ENCODE measurements at regions not wholly inside any gene's neighbourhood (a gene's known extent, or its start where the extent isn't known, plus 50 kb on each side); places are given as distances from the start of the nearest gene placed in this dataset.

DNA sequence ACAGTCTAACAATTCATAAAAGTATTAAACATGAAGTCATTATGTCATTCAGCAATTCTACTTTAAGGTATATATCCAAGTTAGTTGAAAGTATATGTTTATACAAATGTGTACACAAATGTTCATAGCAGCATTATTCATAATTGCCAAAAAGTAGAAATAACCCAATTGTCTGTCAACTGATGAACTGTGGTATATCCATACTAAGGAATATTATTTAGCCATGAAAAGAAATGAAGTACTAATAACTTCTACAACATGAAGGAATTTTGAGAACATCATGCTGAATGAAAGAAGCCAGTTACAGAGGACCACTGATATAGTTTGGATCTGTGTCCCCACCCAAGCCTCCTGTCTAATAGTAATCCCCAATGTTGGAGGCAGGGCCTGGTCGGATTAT, 224.3 kb downstream of the SPATA31D1 start:
- Histone ChIP-seq H3K4me1 (ENCODE audit: insufficient read depth, insufficient read length) (no peaks in the 10 kb centered on the region), H3K36me3 (ENCODE audit: insufficient read depth, insufficient read length, low read length) (no peaks in the 10 kb centered on the region), H3K9me3 (ENCODE audit: insufficient read depth, low read length) (no peaks in the 10 kb centered on the region), H3K4me3 (ENCODE audit: insufficient read length, low read depth) (no peak overlapping the region), H3K27me3 (ENCODE audit: insufficient read depth, insufficient read length) (no peaks in the 10 kb centered on the region), H3K9ac (ENCODE audit: insufficient read length, low read depth) (no peak overlapping the region)
- no peak for TF ChIP-seq SUZ12 (IDR thresholded peaks at IDR 0.05; ENCODE audit: extremely low read depth, insufficient read depth, insufficient read length)
- no peak for TF ChIP-seq ZNF274 (IDR thresholded peaks at IDR 0.05; ENCODE audit: low read depth, low read length)
- TF ChIP-seq YY1 (IDR thresholded peaks at IDR 0.05; ENCODE audit: insufficient read depth, insufficient read length): no peak
- DNase-seq (ENCODE audit: low read depth, low spot score): no peak

DNA sequence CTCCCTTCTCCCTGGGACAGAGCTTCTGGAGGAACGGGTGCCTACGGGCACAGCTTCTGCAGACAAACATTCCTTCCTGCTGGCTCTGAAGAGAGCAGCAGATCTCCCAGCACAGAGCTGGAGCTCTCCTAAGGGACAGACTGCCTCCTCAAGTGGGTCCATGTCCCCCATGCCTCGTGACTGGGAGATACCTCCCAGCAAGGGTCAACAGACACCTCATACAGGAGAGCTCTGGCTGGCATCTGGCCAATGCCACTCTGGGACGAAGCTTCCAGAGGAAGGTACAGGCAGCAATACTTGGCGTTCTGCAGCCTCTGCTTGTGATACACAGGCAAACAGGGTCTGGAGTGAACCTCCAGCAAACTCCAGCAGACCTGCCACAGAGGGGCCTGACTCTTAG, 227.9 kb downstream of the SPATA31D1 start:
- no peak for TF ChIP-seq SUZ12 (IDR thresholded peaks at IDR 0.05; ENCODE audit: extremely low read depth, insufficient read depth, insufficient read length)
- TF ChIP-seq YY1 (IDR thresholded peaks at IDR 0.05; ENCODE audit: insufficient read depth, insufficient read length): no peak
- no peak for TF ChIP-seq ZNF274 (IDR thresholded peaks at IDR 0.05; ENCODE audit: low read depth, low read length)
- no peaks in the 10 kb centered on the region for H3K9me3 ChIP-seq (ENCODE audit: insufficient read depth, low read length)
- DNase-seq (ENCODE audit: low read depth, low spot score): no peak
- H3K4me1 ChIP-seq (ENCODE audit: insufficient read depth, insufficient read length): no peaks in the 10 kb centered on the region
- H3K36me3 ChIP-seq (ENCODE audit: insufficient read depth, insufficient read length, low read length): no peaks in the 10 kb centered on the region
- H3K27me3 ChIP-seq (ENCODE audit: insufficient read depth, insufficient read length): no peaks in the 10 kb centered on the region
- no peak overlapping the region for H3K9ac ChIP-seq (ENCODE audit: insufficient read length, low read depth)
- H3K4me3 ChIP-seq (ENCODE audit: insufficient read length, low read depth): no peak overlapping the region

DNA sequence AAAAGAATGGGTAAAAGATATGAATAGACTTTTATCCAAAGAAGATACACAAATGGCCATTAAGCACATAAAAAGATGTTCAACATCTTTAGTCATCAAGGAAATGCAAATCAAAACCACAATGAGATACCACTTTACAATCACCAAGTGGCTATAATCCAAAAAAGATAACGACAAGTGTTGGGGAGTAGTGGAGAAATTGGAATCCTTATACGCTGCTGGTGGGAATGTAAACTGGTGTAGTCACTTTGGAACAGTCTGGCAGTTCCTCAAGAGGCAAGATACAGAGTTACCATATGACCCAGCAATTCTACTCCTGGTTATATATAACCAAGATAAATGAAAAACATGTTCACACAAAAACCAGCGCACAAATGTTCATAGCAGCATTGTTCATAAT, 234.9 kb downstream of the SPATA31D1 start:
- no peaks in the 10 kb centered on the region for H3K9me3 ChIP-seq (ENCODE audit: insufficient read depth, low read length)
- DNase-seq (ENCODE audit: low read depth, low spot score): no peak
- H3K4me3 ChIP-seq (ENCODE audit: insufficient read length, low read depth): no peak overlapping the region
- no peaks in the 10 kb centered on the region for H3K4me1 ChIP-seq (ENCODE audit: insufficient read depth, insufficient read length)
- no peaks in the 10 kb centered on the region for H3K27me3 ChIP-seq (ENCODE audit: insufficient read depth, insufficient read length)
- no peak overlapping the region for H3K9ac ChIP-seq (ENCODE audit: insufficient read length, low read depth)
- H3K36me3 ChIP-seq (ENCODE audit: insufficient read depth, insufficient read length, low read length): no peaks in the 10 kb centered on the region
- TF ChIP-seq ZNF274 (IDR thresholded peaks at IDR 0.05; ENCODE audit: low read depth, low read length): no peak
- TF ChIP-seq YY1 (IDR thresholded peaks at IDR 0.05; ENCODE audit: insufficient read depth, insufficient read length): no peak
- TF ChIP-seq SUZ12 (IDR thresholded peaks at IDR 0.05; ENCODE audit: extremely low read depth, insufficient read depth, insufficient read length): no peak

DNA sequence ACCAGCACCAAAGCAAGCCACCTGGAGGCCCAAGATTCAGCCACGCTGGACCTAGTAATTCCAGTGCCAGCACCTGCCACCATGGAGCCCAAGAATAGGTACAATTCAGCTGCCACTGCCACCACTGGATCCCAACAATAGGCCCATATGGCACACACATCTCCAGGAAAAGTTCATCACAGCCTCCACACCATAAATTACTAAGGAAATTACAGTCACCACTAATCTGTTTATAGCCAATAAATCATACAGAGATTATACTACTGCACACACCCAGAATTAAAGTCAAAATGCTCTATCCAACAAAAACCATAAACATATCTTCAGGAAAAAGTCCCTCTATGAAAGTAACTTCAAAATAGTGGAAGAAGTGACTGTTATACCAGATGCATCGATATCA, 242.8 kb downstream of the SPATA31D1 start:
- Histone ChIP-seq H3K4me3 (ENCODE audit: insufficient read length, low read depth) (no peak overlapping the region), H3K9ac (ENCODE audit: insufficient read length, low read depth) (no peak overlapping the region), H3K4me1 (ENCODE audit: insufficient read depth, insufficient read length) (no peaks in the 10 kb centered on the region), H3K27me3 (ENCODE audit: insufficient read depth, insufficient read length) (no peaks in the 10 kb centered on the region), H3K9me3 (ENCODE audit: insufficient read depth, low read length) (no peaks in the 10 kb centered on the region; the same call in 1 of the 2 replicates), H3K36me3 (ENCODE audit: insufficient read depth, insufficient read length, low read length) (no peaks in the 10 kb centered on the region)
- no peak for DNase-seq (ENCODE audit: low read depth, low spot score)
- TF ChIP-seq SUZ12 (IDR thresholded peaks at IDR 0.05; ENCODE audit: extremely low read depth, insufficient read depth, insufficient read length) (no peak), ZNF274 (IDR thresholded peaks at IDR 0.05; ENCODE audit: low read depth, low read length) (no peak), YY1 (IDR thresholded peaks at IDR 0.05; ENCODE audit: insufficient read depth, insufficient read length) (no peak)

DNA sequence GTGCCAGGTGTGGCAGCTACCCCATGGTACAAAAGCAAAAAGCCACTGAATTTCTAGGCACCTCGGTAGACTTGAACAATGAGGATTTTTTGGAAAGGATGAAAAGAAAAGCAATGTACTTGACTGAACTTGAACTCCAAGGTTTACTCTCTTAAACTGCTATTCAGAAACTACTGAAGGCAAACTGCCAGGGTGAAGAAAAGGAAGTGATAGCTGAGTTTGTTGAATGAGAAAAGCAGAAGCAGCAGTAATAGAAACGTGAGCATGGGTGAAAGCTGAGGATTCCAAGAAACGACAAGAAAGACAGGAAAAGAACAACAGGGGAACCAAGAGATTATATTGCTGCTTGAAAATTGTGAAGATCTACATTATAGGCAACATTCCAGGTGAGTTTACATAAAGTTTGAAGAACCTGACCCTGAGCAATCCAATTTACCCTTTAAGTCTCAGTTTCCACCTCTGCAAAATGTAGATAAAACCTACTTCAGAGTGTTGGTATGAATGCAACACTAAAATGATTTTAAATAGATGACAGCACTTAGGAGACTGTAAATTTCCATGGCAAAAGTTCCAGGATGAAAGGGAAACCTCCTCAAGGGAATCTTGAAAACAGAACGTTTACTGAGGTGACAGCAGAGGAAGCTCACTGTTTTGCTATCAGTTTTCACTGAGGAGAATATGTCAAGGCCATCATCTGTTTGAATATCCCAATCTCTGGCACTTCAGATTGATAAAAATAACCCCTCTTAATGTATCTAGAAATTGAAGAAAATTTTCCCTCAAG, 245.8 kb downstream of the SPATA31D1 start:
- no peaks in the 10 kb centered on the region for H3K4me1 ChIP-seq (ENCODE audit: insufficient read depth, insufficient read length)
- no peak overlapping the region for H3K9ac ChIP-seq (ENCODE audit: insufficient read length, low read depth)
- no peaks in the 10 kb centered on the region for H3K27me3 ChIP-seq (ENCODE audit: insufficient read depth, insufficient read length)
- no peak for DNase-seq (ENCODE audit: low read depth, low spot score)
- H3K36me3 ChIP-seq (ENCODE audit: insufficient read depth, insufficient read length, low read length): no peaks in the 10 kb centered on the region
- TF ChIP-seq ZNF274 (IDR thresholded peaks at IDR 0.05; ENCODE audit: low read depth, low read length) (no peak), YY1 (IDR thresholded peaks at IDR 0.05; ENCODE audit: insufficient read depth, insufficient read length) (no peak), SUZ12 (IDR thresholded peaks at IDR 0.05; ENCODE audit: extremely low read depth, insufficient read depth, insufficient read length) (no peak)
- H3K9me3 ChIP-seq (ENCODE audit: insufficient read depth, low read length): no peaks in the 10 kb centered on the region; the same call in 1 of the 2 replicates
- no peak overlapping the region for H3K4me3 ChIP-seq (ENCODE audit: insufficient read length, low read depth)

DNA sequence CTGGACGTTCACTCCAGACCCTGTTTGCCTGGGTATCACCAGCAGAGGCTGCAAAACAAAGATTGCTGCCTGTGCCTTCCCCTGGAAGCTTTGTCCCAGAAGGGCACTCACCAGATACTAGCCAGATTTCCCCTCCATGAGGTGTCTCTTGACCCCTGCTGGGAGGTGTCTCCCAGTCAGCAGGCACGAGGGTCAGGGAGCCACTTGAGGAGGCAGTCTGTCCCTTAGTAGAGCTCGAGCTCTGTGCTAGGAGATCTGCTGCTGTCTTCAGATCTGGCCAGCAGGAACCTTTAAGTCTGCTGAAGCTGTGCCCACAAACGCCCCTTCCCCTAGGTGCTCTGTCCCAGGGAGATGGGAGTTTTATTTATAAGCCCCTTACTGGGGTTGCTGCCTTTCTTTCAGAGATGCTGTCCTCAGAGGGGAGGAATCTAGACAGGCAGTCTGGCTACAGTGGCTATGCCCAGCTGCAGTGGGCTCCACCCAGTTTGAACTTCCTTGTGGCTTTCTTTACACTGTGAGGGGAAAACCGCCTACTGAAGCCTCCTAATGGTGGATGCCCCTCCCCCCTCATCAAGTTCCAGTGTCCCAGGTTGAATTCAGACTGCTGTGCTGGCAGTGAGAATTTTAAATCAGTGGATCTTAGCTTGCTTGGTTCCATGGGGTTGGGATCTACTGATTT, 253.9 kb downstream of the SPATA31D1 start:
- DNase-seq (ENCODE audit: low read depth, low spot score): no peak
- H3K9me3 ChIP-seq (ENCODE audit: insufficient read depth, low read length): peaks cover 5% of the 10 kb centered on the region; the same call in 1 of the 2 replicates
- no peak for TF ChIP-seq SUZ12 (IDR thresholded peaks at IDR 0.05; ENCODE audit: extremely low read depth, insufficient read depth, insufficient read length)
- TF ChIP-seq YY1 (IDR thresholded peaks at IDR 0.05; ENCODE audit: insufficient read depth, insufficient read length): no peak
- TF ChIP-seq ZNF274 (IDR thresholded peaks at IDR 0.05; ENCODE audit: low read depth, low read length): no peak

DNA sequence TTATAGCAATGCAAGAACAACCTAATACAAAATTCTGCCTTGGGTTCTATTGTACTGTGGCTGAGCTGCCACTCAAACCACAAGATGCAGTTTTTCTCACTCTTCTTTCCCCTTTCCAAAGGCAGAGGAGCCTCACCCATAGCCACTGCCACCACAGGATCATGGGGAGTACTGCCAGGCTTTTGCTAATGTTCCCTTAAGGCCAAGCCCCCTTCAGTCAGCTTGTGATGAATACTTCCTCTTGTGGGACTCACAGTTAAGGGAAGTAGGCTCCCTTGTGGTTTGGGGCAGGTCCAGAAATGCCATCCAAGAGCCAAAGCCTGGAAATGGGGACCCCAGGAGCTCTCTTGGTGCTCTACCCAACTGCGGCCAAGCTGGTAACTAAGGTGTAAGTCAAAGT, 258.7 kb downstream of the SPATA31D1 start:
- no peak for DNase-seq (ENCODE audit: low read depth, low spot score)

More for the DNA sequence above, 253.9 kb downstream of the SPATA31D1 start:
- Histone ChIP-seq H3K4me1 (ENCODE audit: insufficient read depth, insufficient read length) (no peaks in the 10 kb centered on the region), H3K36me3 (ENCODE audit: insufficient read depth, insufficient read length, low read length) (no peaks in the 10 kb centered on the region), H3K4me3 (ENCODE audit: insufficient read length, low read depth) (no peak overlapping the region), H3K9ac (ENCODE audit: insufficient read length, low read depth) (no peak overlapping the region), H3K27me3 (ENCODE audit: insufficient read depth, insufficient read length) (no peaks in the 10 kb centered on the region)

More for the DNA sequence above, 258.7 kb downstream of the SPATA31D1 start:
- TF ChIP-seq SUZ12 (IDR thresholded peaks at IDR 0.05; ENCODE audit: extremely low read depth, insufficient read depth, insufficient read length) (no peak), YY1 (IDR thresholded peaks at IDR 0.05; ENCODE audit: insufficient read depth, insufficient read length) (no peak), ZNF274 (IDR thresholded peaks at IDR 0.05; ENCODE audit: low read depth, low read length) (no peak)
- Histone ChIP-seq H3K9ac (ENCODE audit: insufficient read length, low read depth) (no peak overlapping the region), H3K36me3 (ENCODE audit: insufficient read depth, insufficient read length, low read length) (no peaks in the 10 kb centered on the region), H3K4me3 (ENCODE audit: insufficient read length, low read depth) (no peak overlapping the region), H3K27me3 (ENCODE audit: insufficient read depth, insufficient read length) (no peaks in the 10 kb centered on the region), H3K9me3 (ENCODE audit: insufficient read depth, low read length) (peaks cover 5% of the 10 kb centered on the region; the same call in 1 of the 2 replicates), H3K4me1 (ENCODE audit: insufficient read depth, insufficient read length) (no peaks in the 10 kb centered on the region)
